GM18951 (cell line): ENCODE measurements at regions not wholly inside any gene's neighbourhood (a gene's known extent, or its start where the extent isn't known, plus 50 kb on each side); places are given as distances from the start of the nearest gene placed in this dataset.

Experiments used
- POLR2A ChIP-seq: IDR thresholded peaks from 4 replicates; pipeline ENCODE4 v1.6.1; 2011; ENCODE audit warnings: mild to moderate bottlenecking; ENCODE audit not compliant: insufficient read length, insufficient read depth; ENCODE audit errors: extremely low read depth
- in situ Hi-C: fragments of 300-500 bp; cut with MboI; formaldehyde crosslinking; loops from one replicate; pipeline ENCODE4 v1.12.0; 2022; ENCODE audit warnings: low sequenced_read_pairs, mixed read lengths, inconsistent platforms; ENCODE audit not compliant: unreplicated experiment

DNA sequence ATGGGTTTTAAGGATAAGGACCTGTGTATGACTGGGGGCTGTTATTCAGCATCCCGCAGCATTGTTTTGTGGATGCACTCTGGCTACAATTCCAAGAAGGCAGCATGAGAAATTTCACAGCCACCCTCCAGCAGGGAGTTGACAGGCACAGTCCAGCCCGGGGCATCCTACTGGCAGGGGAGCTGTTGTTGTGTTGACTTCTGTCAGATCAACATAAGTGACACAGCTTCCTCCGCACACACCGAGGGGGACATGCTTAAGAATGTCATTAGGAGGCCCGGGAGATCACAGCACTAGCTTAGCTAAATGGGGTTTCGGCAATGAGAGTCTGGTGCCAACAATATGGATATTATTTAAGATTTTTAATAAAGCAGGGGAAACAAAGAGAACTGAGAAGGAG, 326.5 kb downstream of the ASMT start:
- in situ Hi-C loops: loop anchor here (5.0 to 25.0 kb wide), 4 partner anchors 196 to 646 kb away; no protein-coding TSS in a partner anchor

DNA sequence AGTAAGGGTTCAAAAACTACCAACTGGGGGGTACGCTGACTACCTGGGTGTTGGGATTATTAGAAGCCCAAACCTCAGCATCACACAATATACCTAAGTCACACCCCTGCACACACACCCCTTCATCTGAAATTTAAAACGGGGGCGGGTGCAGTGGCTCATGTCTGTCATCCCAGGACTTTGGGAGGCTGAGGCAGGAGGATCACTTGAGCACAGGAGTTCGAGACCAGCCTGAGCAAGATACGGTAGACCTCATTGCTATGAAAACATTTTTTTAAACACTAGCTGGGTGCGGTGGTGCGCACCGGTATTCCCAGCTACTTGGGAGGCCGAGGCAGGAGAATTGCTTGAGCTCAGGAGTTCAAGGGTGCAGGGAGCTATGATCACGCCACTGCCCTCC, 331.0 kb downstream of the ASMT start:
- no peak for TF ChIP-seq POLR2A
- in situ Hi-C loops: loop anchor here (25.0 kb wide), 3 partner anchors 391 to 641 kb away; no protein-coding TSS in a partner anchor

More for the DNA sequence above, 326.5 kb downstream of the ASMT start:
- TF ChIP-seq POLR2A: no peak

DNA sequence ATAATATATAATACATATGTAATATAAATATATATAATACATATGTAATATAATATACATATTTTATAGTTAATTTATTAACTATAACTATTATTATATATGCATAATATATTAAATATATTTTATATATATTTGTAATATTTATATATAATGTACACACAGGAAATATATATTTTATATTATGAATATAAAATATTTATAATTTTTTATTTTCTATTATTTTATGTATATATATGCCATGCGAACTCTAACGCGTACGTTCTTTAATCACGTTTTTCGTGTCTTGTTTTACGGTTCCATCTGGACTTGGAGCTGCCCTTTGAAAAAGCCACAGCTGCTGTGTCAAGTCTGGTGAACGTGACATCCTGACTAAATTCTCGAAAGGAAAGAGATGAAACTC, 332.1 kb downstream of the ASMT start:
- in situ Hi-C loops: loop anchor here (25.0 kb wide), 3 partner anchors 390 to 640 kb away; no protein-coding TSS in a partner anchor
- TF ChIP-seq POLR2A: no peak
